ENCODE measurements at regions not wholly inside any gene's neighbourhood (a gene's known extent, or its start where the extent isn't known, plus 50 kb on each side); places are given as distances from the start of the nearest gene placed in this dataset.

- ChIA-PET CTCF (no interaction called here), RAD21 (ENCODE audit: unreplicated experiment) (no interaction called here), SMC1A (ENCODE audit: uncharacterized antibody, unreplicated experiment) (no interaction called here), POLR2A (no interaction called here)
- Histone ChIP-seq H3K79me2 (ENCODE audit: control insufficient read depth, insufficient read depth, low read length) (no peaks in the 10 kb centered on the region), H3K4me1 (ENCODE audit: control insufficient read depth, insufficient read depth, low read length) (no peaks in the 10 kb centered on the region), H3K27me3 (replicated peaks in 1 of 2; ENCODE audit: control insufficient read depth in 2 of 2, insufficient read depth in 2 of 2, low read length in 1 of 2) (peaks cover 0 to 4% of the 10 kb centered on the region in 2 experiments; a peak in 2 of 4 replicates), H4K20me1 (ENCODE audit: control insufficient read depth, insufficient read depth) (no peaks in the 10 kb centered on the region), H2AFZ (ENCODE audit: control insufficient read depth, low read depth, low read length) (no peak overlapping the region), H3K27ac (ENCODE audit: control insufficient read depth, insufficient read depth) (no peak overlapping the region), H3K4me2 (ENCODE audit: control insufficient read depth, insufficient read depth) (no peak overlapping the region), H3K4me3 (no peak overlapping the region), H3K36me3 (ENCODE audit: control insufficient read depth in 2 of 2, insufficient read depth in 2 of 2, low read length in 1 of 2) (no peaks in the 10 kb centered on the region), H3K9ac (ENCODE audit: control insufficient read depth, insufficient read depth, low read length) (no peak overlapping the region), H3K9me3 (replicated peaks; ENCODE audit: control insufficient read depth, insufficient read depth, low read length) (no peaks in the 10 kb centered on the region; the same call in 2 of the 3 replicates)
- intact Hi-C loops (cut with micrococcal nuclease; ENCODE audit: unreplicated experiment) (no loop called here), in situ Hi-C loops (cut with MboI) (no loop called here)
- FAIRE-seq, result no peak
- no peak for ATAC-seq
- no peak for TF ChIP-seq ETV6 (conservative IDR thresholded peaks at IDR 0.05 in 1 of 2, IDR thresholded peaks at IDR 0.05 in 1 of 2; ENCODE audit: borderline replicate concordance in 1 of 2, low read depth in 1 of 2)
- TF ChIP-seq JUNB (IDR thresholded peaks at IDR 0.05), result no peak
- TF ChIP-seq NR2C2 (IDR thresholded peaks at IDR 0.05; ENCODE audit: borderline replicate concordance, control insufficient read depth, insufficient read length, low read depth), result no peak
- no peak for TF ChIP-seq TAF1 (IDR thresholded peaks at IDR 0.05; ENCODE audit: borderline replicate concordance, low read depth, low read length)
- TF ChIP-seq FOXK2 (IDR thresholded peaks at IDR 0.05), result no peak
- TF ChIP-seq SMAD5 (IDR thresholded peaks at IDR 0.05; ENCODE audit: low read depth), result no peak
- TF ChIP-seq POLR2A (IDR thresholded peaks at IDR 0.05; ENCODE audit: low read depth, low read length), result no peak
- TF ChIP-seq ZNF622 (IDR thresholded peaks at IDR 0.05), result no peak
- TF ChIP-seq ZSCAN29 (IDR thresholded peaks at IDR 0.05), result no peak
- TF ChIP-seq HSF1 (IDR thresholded peaks at IDR 0.05; ENCODE audit: low read depth, low read length), result no peak
- TF ChIP-seq BMI1 (IDR thresholded peaks at IDR 0.05; ENCODE audit: borderline replicate concordance), result no peak
- BruUV-seq (replicated peaks), result no TSS peak
- no peak for DNase-seq (ENCODE audit: low read depth, low spot score)
- WGBS (ENCODE audit: insufficient coverage, insufficient replicate concordance, low lambda C conversion rate, missing lambda C conversion rate), result 14% methylated on average over 6 of the region's 6 CpGs
These were observed 72.2 kb upstream of the ALX4 start for GRCh38 chr11:44382118-44382517.

Data from GM12878 (cell line).